HG02798 (cell line): ENCODE measurements at regions not wholly inside any gene's neighbourhood (a gene's known extent, or its start where the extent isn't known, plus 50 kb on each side); places are given as distances from the start of the nearest gene placed in this dataset.

Source experiments
- ATAC-seq: cut with Tn5 transposase; IDR thresholded peaks from one replicate; pipeline ENCODE4 v1.9.1; 2021; ENCODE audit warnings: mild to moderate bottlenecking; ENCODE audit not compliant: unreplicated experiment, poor library complexity

- ATAC-seq = peak; percentile 74
Measured at GRCh38 chrX:39815631-39816030, 282.1 kb downstream of the BCOR start.

GRCh38 chrX:39816871-39817731 is 280.7 kb downstream of the BCOR start:
- no peak for ATAC-seq

GRCh38 chrX:39817754-39818470 is 279.8 kb downstream of the BCOR start:
- no peak for ATAC-seq

- ATAC-seq = no peak
Measured at GRCh38 chrX:39818750-39819149, 279.0 kb downstream of the BCOR start.

GRCh38 chrX:39819921-39820849 is 277.6 kb downstream of the BCOR start:
- ATAC-seq = no peak

- no peak for ATAC-seq
Measured at GRCh38 chrX:39820938-39821708, 276.6 kb downstream of the BCOR start.

- ATAC-seq = no peak
Measured at GRCh38 chrX:39821709-39822095, 276.1 kb downstream of the BCOR start.

GRCh38 chrX:39822133-39822748 is 275.5 kb downstream of the BCOR start:
- no peak for ATAC-seq

- no peak for ATAC-seq
Measured at GRCh38 chrX:39823424-39823823, 274.3 kb downstream of the BCOR start.

GRCh38 chrX:39823854-39824253 is 273.9 kb downstream of the BCOR start:
- no peak for ATAC-seq

- ATAC-seq = no peak
Measured at GRCh38 chrX:39826813-39827543, 270.8 kb downstream of the BCOR start.

GRCh38 chrX:39827951-39828350 is 269.8 kb downstream of the BCOR start:
- peak; percentile 57 for ATAC-seq

GRCh38 chrX:39828971-39829370 is 268.8 kb downstream of the BCOR start:
- no peak for ATAC-seq

- ATAC-seq = no peak
Measured at GRCh38 chrX:39829965-39830364, 267.8 kb downstream of the BCOR start.

GRCh38 chrX:39830414-39830813 is 267.3 kb downstream of the BCOR start:
- no peak for ATAC-seq

- no peak for ATAC-seq
Measured at GRCh38 chrX:39832211-39832610, 265.5 kb downstream of the BCOR start.

GRCh38 chrX:39834600-39834999 is 263.2 kb downstream of the BCOR start:
- ATAC-seq = no peak

- ATAC-seq = no peak
Measured at GRCh38 chrX:39835241-39835640, 262.5 kb downstream of the BCOR start.

GRCh38 chrX:39835776-39836175 is 262.0 kb downstream of the BCOR start:
- no peak for ATAC-seq
